HCT116 (cell line): ENCODE measurements at regions not wholly inside any gene's neighbourhood (a gene's known extent, or its start where the extent isn't known, plus 50 kb on each side); places are given as distances from the start of the nearest gene placed in this dataset.

Experiments
- ATAC-seq: fragments of 200-7000 bp; cut with Tn5 transposase; 2 replicates; pipeline ENCODE4 v1.9.1; 2020; ENCODE audit warnings: mild to moderate bottlenecking, moderate library complexity
- BruUV-seq: library from RNA; stranded (reverse); fragments of 400-500 nt; replicated peaks from 2 replicates; lab custom pipeline; 2021; lab: Mats Ljungman, UMichigan
- CTCF ChIA-PET: fragments of 300-600 bp; sonication (Branson Sonifier 250); formaldehyde crosslinking; loops from one replicate; lab custom pipeline; 2021; ENCODE audit warnings: antibody characterized with exemption; lab: Charles Lee
- POLR2A ChIA-PET: fragments of 300-600, 350-600 bp; sonication (Branson Sonifier 250); formaldehyde crosslinking; loops from one replicate; lab custom pipeline; 2021; ENCODE audit warnings: antibody characterized with exemption; lab: Charles Lee
- RAD21 ChIA-PET, 2 experiments: fragments of 300-600 bp; sonication (Branson Sonifier 250); formaldehyde crosslinking; loops; one replicate each; lab custom pipeline; 2023; ENCODE audit warnings: low total read pairs in 2 of 2; ENCODE audit not compliant: uncharacterized antibody in 2 of 2, unreplicated experiment in 2 of 2, low non-redundant PET in 1 of 2; lab: Charles Lee
- DNase-seq: peaks from one replicate; pipeline ENCODE4 v3.0.0-alpha.2; 2010; ENCODE audit warnings: low read depth, low spot score
- H2AFZ ChIP-seq: fragments of 200-600 bp; shearing (Covaris generic), sonication (generic); 2 replicates; pipeline ENCODE4 v1.6.1; 2017; ENCODE audit warnings: low read depth, mixed run types, mixed read lengths, antibody characterized with exemption, low read length; ENCODE audit not compliant: poor library complexity, severe bottlenecking
- H3K27ac ChIP-seq: 2 replicates; pipeline ENCODE4 v1.5.1; 2012; ENCODE audit warnings: low read depth, low read length
- H3K27me3 ChIP-seq: fragments of 200-600 bp; sonication (generic); 2 replicates; pipeline ENCODE4 v1.6.1; 2016; ENCODE audit warnings: mixed run types, low read length, mixed read lengths; ENCODE audit not compliant: insufficient read depth
- H3K36me3 ChIP-seq, 2 experiments: fragments of 200-500 bp in 1 of 2; fragments of 200-600 bp in 1 of 2; sonication (Bioruptor generic) in 1 of 2; sonication (generic) in 1 of 2; 2 replicates each; pipeline versions ENCODE4 v1.5.1 to v1.6.1; 2014 to 2016; ENCODE audit warnings: low read length in 2 of 2, inconsistent platforms in 1 of 2, mixed read lengths in 1 of 2, mixed run types in 1 of 2; ENCODE audit not compliant: insufficient read depth in 2 of 2, control insufficient read depth in 1 of 2
- H3K4me1 ChIP-seq, 2 experiments: fragments of 200-600 bp in 1 of 2; sonication (generic) in 1 of 2; 2 replicates each; pipeline versions ENCODE4 v1.5.1 to v1.6.1; 2012 to 2017; ENCODE audit warnings: low read length in 2 of 2, inconsistent platforms in 1 of 2, mild to moderate bottlenecking in 1 of 2, mixed read lengths in 1 of 2, mixed run types in 1 of 2, moderate library complexity in 1 of 2; ENCODE audit not compliant: insufficient read depth in 2 of 2, control insufficient read depth in 1 of 2
- H3K4me2 ChIP-seq: fragments of 200-600 bp; sonication (generic); 2 replicates; pipeline ENCODE4 v1.6.1; 2017; ENCODE audit warnings: mixed run types, low read length, mixed read lengths
- H3K4me3 ChIP-seq, 2 experiments: fragments of 200-600 bp in 1 of 2; sonication (generic) in 1 of 2; replicated peaks in 1 of 2; 2 replicates each; pipeline ENCODE4 v1.5.1; 2011 to 2016; ENCODE audit warnings: low read length in 2 of 2, control low read depth in 1 of 2, low read depth in 1 of 2, mild to moderate bottlenecking in 1 of 2, mixed read lengths in 1 of 2, mixed run types in 1 of 2
- H3K79me2 ChIP-seq: fragments of 200-600 bp; sonication (generic); 2 replicates; pipeline ENCODE4 v1.6.1; 2017; ENCODE audit warnings: mild to moderate bottlenecking, mixed run types, low read length, moderate library complexity, mixed read lengths; ENCODE audit not compliant: insufficient read depth
- H3K9ac ChIP-seq: fragments of 200-600 bp; sonication (generic); 2 replicates; pipeline ENCODE4 v1.6.1; 2016; ENCODE audit warnings: low read length, mixed read lengths
- H3K9me2 ChIP-seq: fragments of 200-600 bp; sonication (generic), shearing (Covaris generic); 2 replicates; pipeline ENCODE4 v1.6.1; 2017; ENCODE audit warnings: mixed run types, mild to moderate bottlenecking, moderate library complexity; ENCODE audit not compliant: insufficient read depth
- H3K9me3 ChIP-seq, 2 experiments: fragments of 200-500 bp in 1 of 2; fragments of 200-600 bp in 1 of 2; sonication (Bioruptor generic) in 1 of 2; sonication (generic) in 1 of 2; 2 replicates each; pipeline ENCODE4 v1.6.1; 2014 to 2017; ENCODE audit warnings: low read length in 2 of 2, mixed read lengths in 2 of 2, inconsistent platforms in 1 of 2, low read depth in 1 of 2, mild to moderate bottlenecking in 1 of 2, mixed run types in 1 of 2, moderate library complexity in 1 of 2; ENCODE audit not compliant: control insufficient read depth in 1 of 2, insufficient read depth in 1 of 2
- H4K20me1 ChIP-seq: fragments of 200-600 bp; sonication (generic), shearing (Covaris generic); 2 replicates; pipeline ENCODE4 v1.6.1; 2017; ENCODE audit warnings: mixed run types, mild to moderate bottlenecking, moderate library complexity; ENCODE audit not compliant: insufficient read depth
- CBX3 ChIP-seq: IDR thresholded peaks from 2 replicates; pipeline ENCODE4 v1.6.1; 2012; ENCODE audit warnings: low read depth
- CEBPB ChIP-seq: IDR thresholded peaks from 2 replicates; pipeline ENCODE4 v1.6.1; 2012; ENCODE audit warnings: low read depth
- CTCF ChIP-seq, 3 experiments: fragments of 200-600 bp in 1 of 3; sonication (generic) in 1 of 3; IDR thresholded peaks in 2 of 3; conservative IDR thresholded peaks in 1 of 3; 2 replicates each; pipeline ENCODE4 v1.5.1; 2012 to 2017; ENCODE audit warnings: low read depth in 2 of 3, low read length in 2 of 3, antibody characterized with exemption in 1 of 3, borderline replicate concordance in 1 of 3, control low read depth in 1 of 3, mild to moderate bottlenecking in 1 of 3, mixed read lengths in 1 of 3, mixed run types in 1 of 3, moderate library complexity in 1 of 3; ENCODE audit not compliant: insufficient read depth in 1 of 3
- EGR1 ChIP-seq: IDR thresholded peaks from 2 replicates; pipeline ENCODE4 v1.6.1; 2012; ENCODE audit warnings: low read depth
- ELF1 ChIP-seq: IDR thresholded peaks from 2 replicates; pipeline ENCODE4 v1.6.1; 2012; ENCODE audit warnings: low read depth, borderline replicate concordance
- EZH2 ChIP-seq: fragments of 200-600 bp; sonication (generic); IDR thresholded peaks from 2 replicates; pipeline ENCODE4 v1.6.1; 2017; ENCODE audit warnings: antibody characterized with exemption, mixed run types
- EZH2phosphoT487 ChIP-seq: fragments of 200-600 bp; IDR thresholded peaks from 2 replicates; pipeline ENCODE4 v1.6.1; 2018; ENCODE audit warnings: antibody characterized with exemption, borderline replicate concordance
- JUND ChIP-seq: IDR thresholded peaks from 2 replicates; pipeline ENCODE4 v1.6.1; 2012
- POLR2A ChIP-seq: IDR thresholded peaks from 2 replicates; pipeline ENCODE4 v1.7.0; 2011; ENCODE audit warnings: borderline replicate concordance; ENCODE audit not compliant: insufficient read depth, insufficient read length; ENCODE audit errors: extremely low read depth
- POLR2AphosphoS5 ChIP-seq: IDR thresholded peaks from 2 replicates; pipeline ENCODE4 v1.6.1; 2011; ENCODE audit warnings: mild to moderate bottlenecking, low read depth, low read length, moderate library complexity
- RAD21 ChIP-seq: IDR thresholded peaks from 2 replicates; pipeline ENCODE4 v1.6.1; 2012; ENCODE audit warnings: low read depth, mild to moderate bottlenecking
- SIN3A ChIP-seq: IDR thresholded peaks from 2 replicates; pipeline ENCODE4 v1.6.1; 2012; ENCODE audit warnings: low read depth
- SRF ChIP-seq: IDR thresholded peaks from 2 replicates; pipeline ENCODE4 v1.6.1; 2012; ENCODE audit warnings: low read depth
- ZBTB33 ChIP-seq: IDR thresholded peaks from 2 replicates; pipeline ENCODE4 v1.6.1; 2011; ENCODE audit warnings: mild to moderate bottlenecking, low read length, moderate library complexity; ENCODE audit not compliant: insufficient replicate concordance; ENCODE audit errors: extremely low read depth
- ZFX ChIP-seq: fragments of 450-650 bp; IDR thresholded peaks from 2 replicates; pipeline ENCODE4 v1.6.1; 2017
- intact Hi-C: fragments of 100-400 bp; cut with micrococcal nuclease; formaldehyde crosslinking; loops from 2 replicates; pipeline ENCODE4 v1.10.0; 2022
- TF ChIP-seq, protein P1 (sequence below): IDR thresholded peaks from 2 replicates; pipeline ENCODE4 v1.6.1; 2012

DNA sequence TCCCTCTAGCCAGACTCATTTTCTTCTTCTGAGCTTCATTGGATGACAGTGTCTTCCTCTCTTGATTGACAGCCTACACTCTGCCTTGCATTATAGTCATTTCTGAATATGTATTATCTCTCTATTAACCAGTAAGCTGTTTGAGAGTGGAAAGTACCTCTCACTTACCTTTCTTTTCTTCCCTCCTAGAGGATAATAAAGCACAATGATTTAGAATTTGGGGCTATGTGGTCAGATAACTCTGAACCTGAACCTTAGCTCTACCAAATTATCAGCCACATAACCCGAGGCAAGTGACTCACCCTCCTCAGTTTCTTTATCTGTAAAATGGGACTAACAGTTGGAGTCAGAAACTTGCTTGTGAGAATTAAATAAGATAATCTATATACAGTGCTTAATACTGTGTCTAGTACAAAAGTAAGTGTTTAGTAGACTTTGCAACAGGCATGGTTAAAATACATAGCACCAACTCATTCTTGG lies 331.8 kb upstream of the TBL1XR1 start:
- TF ChIP-seq RAD21 (no peak), CTCF (IDR thresholded peaks at IDR 0.05 in 2 of 3, conservative IDR thresholded peaks at IDR 0.05 in 1 of 3; ENCODE audit: borderline replicate concordance in 1 of 3, insufficient read depth in 1 of 3, low read depth in 2 of 3, low read length in 2 of 3) (no peak), EGR1 (no peak), JUND (no peak), CEBPB (no peak), SRF (no peak), SIN3A (no peak), ELF1 (no peak)
- Histone ChIP-seq H2AFZ (no peak overlapping the region), H3K9me3 (no peaks in the 10 kb centered on the region), H3K4me2 (no peak overlapping the region), H3K4me1 (peaks cover 2% of the 10 kb centered on the region in 2 experiments; a peak in 2 of 4 replicates), H3K36me3 (no peaks in the 10 kb centered on the region), H3K4me3 (no peak overlapping the region), H3K9ac (no peak overlapping the region), H3K27me3 (no peaks in the 10 kb centered on the region), H3K9me2 (no peaks in the 10 kb centered on the region), H3K79me2 (no peaks in the 10 kb centered on the region), H4K20me1 (no peaks in the 10 kb centered on the region), H3K27ac (no peak overlapping the region)
- ATAC-seq (no peak), DNase-seq (no peak)
- BruUV-seq, result no TSS peak
- ChIA-PET RAD21 (no interaction called here), CTCF (no interaction called here), POLR2A (no interaction called here)
- intact Hi-C loops, result no loop called here

- H3K4me2 ChIP-seq, result no peak overlapping the region
- intact Hi-C loops, result no loop called here
- POLR2A ChIA-PET, result no interaction called here
- CTCF ChIA-PET, result no interaction called here
- no peak for ATAC-seq
- no peak overlapping the region for H3K27ac ChIP-seq
- no peak overlapping the region for H2AFZ ChIP-seq
- no peak for DNase-seq
- H3K4me3 ChIP-seq, result no peak overlapping the region
- no peak overlapping the region for H3K9ac ChIP-seq
- H3K9me2 ChIP-seq, result no peaks in the 10 kb centered on the region
- BruUV-seq, result no TSS peak
- RAD21 ChIA-PET, result no interaction called here
- no peaks in the 10 kb centered on the region for H3K27me3 ChIP-seq
- no peaks in the 10 kb centered on the region for H3K9me3 ChIP-seq
- no peaks in the 10 kb centered on the region for H3K36me3 ChIP-seq
- H3K4me1 ChIP-seq, result no peaks in the 10 kb centered on the region
- no peaks in the 10 kb centered on the region for H3K79me2 ChIP-seq
- H4K20me1 ChIP-seq, result no peaks in the 10 kb centered on the region
- TF ChIP-seq CBX3, result no peak
- no peak for TF ChIP-seq EZH2phosphoT487
- TF ChIP-seq POLR2AphosphoS5, result no peak
- no peak for TF ChIP-seq ZFX
- TF ChIP-seq JUND, result no peak
- TF ChIP-seq EGR1, result no peak
- no peak for TF ChIP-seq ZBTB33
- TF ChIP-seq POLR2A, result no peak
- TF ChIP-seq, protein P1, sequence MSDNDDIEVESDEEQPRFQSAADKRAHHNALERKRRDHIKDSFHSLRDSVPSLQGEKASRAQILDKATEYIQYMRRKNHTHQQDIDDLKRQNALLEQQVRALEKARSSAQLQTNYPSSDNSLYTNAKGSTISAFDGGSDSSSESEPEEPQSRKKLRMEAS, result no peak
- TF ChIP-seq SIN3A, result no peak
- TF ChIP-seq EZH2, result no peak
These were observed 332.5 kb upstream of the TBL1XR1 start for GRCh38 chr3:177529716-177530335.
